ENCODE measurements at regions not wholly inside any gene's neighbourhood (a gene's known extent, or its start where the extent isn't known, plus 50 kb on each side); places are given as distances from the start of the nearest gene placed in this dataset.
A peak's percentile ranks its signal among the peaks of the same experiment; 100 is the strongest.
"Not testable (repeated sequence)": the region's sequence is repeated elsewhere in the genome, so short reads cannot be mapped to it uniquely, and the experiment has no call there.

DNA sequence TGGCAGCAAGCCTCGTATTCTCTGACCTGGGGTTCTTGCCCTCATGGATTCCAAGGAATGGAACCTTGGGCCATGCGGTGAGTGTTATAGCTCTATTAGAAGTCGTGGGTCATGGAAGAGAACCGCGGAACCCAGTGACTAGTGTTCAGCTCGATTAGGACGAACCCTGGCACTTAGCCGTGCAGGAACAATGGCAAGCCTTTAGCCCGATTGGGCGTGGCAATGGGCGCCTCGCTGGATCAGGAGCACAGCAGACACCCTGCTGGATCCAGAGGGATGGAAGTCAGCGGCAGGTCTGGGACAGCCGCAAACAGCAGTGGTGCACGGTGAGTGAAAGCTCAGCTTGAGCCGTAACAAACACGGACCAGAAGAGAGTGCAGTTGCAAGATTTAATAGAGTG lies 1053.9 kb upstream of the SLIT2 start:
- not testable (repeated sequence) for H2AFZ ChIP-seq (ENCODE audit: insufficient read depth, low read length, poor library complexity); H3K4ac ChIP-seq (ENCODE audit: low read depth, low read length); H2BK12ac ChIP-seq (ENCODE audit: low read length); H3K79me2 ChIP-seq (ENCODE audit: control insufficient read depth, insufficient read depth, low read length, poor library complexity); H2AK5ac ChIP-seq (ENCODE audit: low read length); H2BK120ac ChIP-seq (ENCODE audit: insufficient read depth, low read length, poor library complexity); H3K4me3 ChIP-seq (ENCODE audit: low read depth, low read length); H3K23ac ChIP-seq (ENCODE audit: low read length); H4K91ac ChIP-seq (ENCODE audit: low read depth, low read length); H3K14ac ChIP-seq (ENCODE audit: low read length); H3K79me1 ChIP-seq (ENCODE audit: low read length); H2BK5ac ChIP-seq (ENCODE audit: low read depth, low read length, poor library complexity); H3K36me3 ChIP-seq (ENCODE audit: control insufficient read depth in 1 of 2, insufficient read depth in 2 of 2, low read length in 2 of 2); H4K8ac ChIP-seq (ENCODE audit: low read depth, low read length); H3K4me2 ChIP-seq (ENCODE audit: low read length); H3K18ac ChIP-seq (ENCODE audit: low read length); H4K12ac ChIP-seq (ENCODE audit: low read depth, low read length); H3K27ac ChIP-seq (ENCODE audit: low read depth, low read length); H3K9ac ChIP-seq (ENCODE audit: low read length); H3K4me1 ChIP-seq (ENCODE audit: control insufficient read depth in 1 of 2, insufficient read depth in 2 of 2, low read length in 2 of 2); DNase-seq; H3K27me3 ChIP-seq (ENCODE audit: insufficient read depth, low read length); H3K9me3 ChIP-seq (ENCODE audit: insufficient read depth, low read depth, low read length)
- WGBS (ENCODE audit: extremely low coverage, insufficient coverage, insufficient read length): no CpG with 5 or more reads among the region's 17 CpGs

DNA sequence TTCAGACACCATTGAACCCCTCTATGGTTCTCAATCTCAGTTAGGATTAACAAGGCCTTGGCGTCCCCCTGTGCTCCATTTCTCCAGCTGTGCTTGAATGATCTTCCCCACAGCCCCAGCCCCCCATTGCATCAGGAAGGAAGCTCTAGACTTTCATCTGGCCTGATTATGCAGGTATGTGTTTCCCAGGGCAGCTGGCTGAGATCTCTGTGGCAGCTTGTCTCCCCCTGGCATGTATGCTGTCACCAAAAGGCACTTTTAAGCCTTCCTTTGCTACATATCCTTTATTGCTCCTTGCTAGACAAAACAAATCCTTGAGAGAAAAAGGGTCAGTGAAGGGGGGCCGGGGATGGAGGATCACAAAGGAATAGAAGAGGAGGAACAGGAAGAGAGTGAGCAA lies 1056.0 kb upstream of the SLIT2 start:
- H4K91ac ChIP-seq (ENCODE audit: low read depth, low read length): no peak overlapping the region
- H3K4me2 ChIP-seq (ENCODE audit: low read length): no peak overlapping the region
- no peak overlapping the region for H2AK5ac ChIP-seq (ENCODE audit: low read length)
- no peak overlapping the region for H3K23ac ChIP-seq (ENCODE audit: low read length)
- no peak overlapping the region for H4K8ac ChIP-seq (ENCODE audit: low read depth, low read length)
- H2BK120ac ChIP-seq (ENCODE audit: insufficient read depth, low read length, poor library complexity): no peak overlapping the region
- no peak overlapping the region for H3K4ac ChIP-seq (ENCODE audit: low read depth, low read length)
- H3K27me3 ChIP-seq (ENCODE audit: insufficient read depth, low read length): no peaks in the 10 kb centered on the region
- H3K18ac ChIP-seq (ENCODE audit: low read length): no peak overlapping the region
- no peaks in the 10 kb centered on the region for H3K79me1 ChIP-seq (ENCODE audit: low read length)
- H2BK5ac ChIP-seq (ENCODE audit: low read depth, low read length, poor library complexity): no peak overlapping the region
- no peak overlapping the region for H2AFZ ChIP-seq (ENCODE audit: insufficient read depth, low read length, poor library complexity)
- H3K79me2 ChIP-seq (ENCODE audit: control insufficient read depth, insufficient read depth, low read length, poor library complexity): no peaks in the 10 kb centered on the region
- DNase-seq: no peak
- H3K14ac ChIP-seq (ENCODE audit: low read length): no peak overlapping the region
- no peak overlapping the region for H4K12ac ChIP-seq (ENCODE audit: low read depth, low read length)
- no peaks in the 10 kb centered on the region for H3K36me3 ChIP-seq (ENCODE audit: control insufficient read depth in 1 of 2, insufficient read depth in 2 of 2, low read length in 2 of 2)
- no peak overlapping the region for H3K9ac ChIP-seq (ENCODE audit: low read length)
- peaks cover 2 to 8% of the 10 kb centered on the region in 2 experiments for H3K4me1 ChIP-seq (ENCODE audit: control insufficient read depth in 1 of 2, insufficient read depth in 2 of 2, low read length in 2 of 2)
- H3K4me3 ChIP-seq (ENCODE audit: low read depth, low read length): no peak overlapping the region
- H3K9me3 ChIP-seq (ENCODE audit: insufficient read depth, low read depth, low read length): no peaks in the 10 kb centered on the region
- no peak overlapping the region for H2BK12ac ChIP-seq (ENCODE audit: low read length)
- H3K27ac ChIP-seq (ENCODE audit: low read depth, low read length): no peak overlapping the region
- no CpG with 5 or more reads among the region's 2 CpGs for WGBS (ENCODE audit: extremely low coverage, insufficient coverage, insufficient read length)

DNA sequence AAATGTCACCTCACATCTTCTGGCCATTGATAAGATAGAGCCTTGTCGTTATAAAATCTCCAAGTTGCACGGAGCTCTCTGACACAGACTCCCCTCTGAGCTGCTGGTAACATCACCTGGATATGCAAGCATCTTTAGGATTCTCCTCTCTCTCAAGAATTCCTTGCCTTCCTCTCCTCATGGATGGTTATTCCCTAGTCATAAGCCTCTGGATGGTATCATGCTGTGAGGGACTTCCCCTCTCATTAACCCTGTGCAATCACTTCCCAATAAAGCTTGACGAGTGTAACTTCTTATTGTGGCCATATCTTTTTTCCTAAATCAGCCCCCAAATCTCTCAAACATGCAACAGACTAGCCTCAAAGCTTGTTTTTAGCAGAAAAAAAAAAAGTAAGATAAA lies 1057.0 kb upstream of the SLIT2 start:
- H2AFZ ChIP-seq (ENCODE audit: insufficient read depth, low read length, poor library complexity): no peak overlapping the region
- H3K27ac ChIP-seq (ENCODE audit: low read depth, low read length): no peak overlapping the region
- no peak for DNase-seq
- H3K18ac ChIP-seq (ENCODE audit: low read length): no peak overlapping the region
- H3K4me3 ChIP-seq (ENCODE audit: low read depth, low read length): no peak overlapping the region
- no peak overlapping the region for H2BK120ac ChIP-seq (ENCODE audit: insufficient read depth, low read length, poor library complexity)
- H3K14ac ChIP-seq (ENCODE audit: low read length): no peak overlapping the region
- H3K4me1 ChIP-seq (ENCODE audit: control insufficient read depth in 1 of 2, insufficient read depth in 2 of 2, low read length in 2 of 2): peaks cover 2 to 8% of the 10 kb centered on the region in 2 experiments
- H4K91ac ChIP-seq (ENCODE audit: low read depth, low read length): no peak overlapping the region
- H3K9ac ChIP-seq (ENCODE audit: low read length): no peak overlapping the region
- no peak overlapping the region for H2BK5ac ChIP-seq (ENCODE audit: low read depth, low read length, poor library complexity)
- H4K12ac ChIP-seq (ENCODE audit: low read depth, low read length): no peak overlapping the region
- H3K4me2 ChIP-seq (ENCODE audit: low read length): no peak overlapping the region
- H2BK12ac ChIP-seq (ENCODE audit: low read length): no peak overlapping the region
- H3K9me3 ChIP-seq (ENCODE audit: insufficient read depth, low read depth, low read length): no peaks in the 10 kb centered on the region
- H3K27me3 ChIP-seq (ENCODE audit: insufficient read depth, low read length): no peaks in the 10 kb centered on the region
- WGBS (ENCODE audit: extremely low coverage, insufficient coverage, insufficient read length): no CpG with 5 or more reads among the region's 3 CpGs
- H3K4ac ChIP-seq (ENCODE audit: low read depth, low read length): no peak overlapping the region
- H3K79me2 ChIP-seq (ENCODE audit: control insufficient read depth, insufficient read depth, low read length, poor library complexity): no peaks in the 10 kb centered on the region
- H3K79me1 ChIP-seq (ENCODE audit: low read length): no peaks in the 10 kb centered on the region
- H3K23ac ChIP-seq (ENCODE audit: low read length): no peak overlapping the region
- no peaks in the 10 kb centered on the region for H3K36me3 ChIP-seq (ENCODE audit: control insufficient read depth in 1 of 2, insufficient read depth in 2 of 2, low read length in 2 of 2)
- no peak overlapping the region for H4K8ac ChIP-seq (ENCODE audit: low read depth, low read length)
- H2AK5ac ChIP-seq (ENCODE audit: low read length): no peak overlapping the region

GRCh38 chr4:19193274-19193981 lies 1058.3 kb upstream of the SLIT2 start:
- Histone ChIP-seq H3K4ac (ENCODE audit: low read depth, low read length) (no peak overlapping the region), H4K12ac (ENCODE audit: low read depth, low read length) (no peak overlapping the region), H3K4me3 (ENCODE audit: low read depth, low read length) (no peak overlapping the region), H2AFZ (ENCODE audit: insufficient read depth, low read length, poor library complexity) (no peak overlapping the region), H3K9ac (ENCODE audit: low read length) (no peak overlapping the region), H3K18ac (ENCODE audit: low read length) (no peak overlapping the region), H3K79me2 (ENCODE audit: control insufficient read depth, insufficient read depth, low read length, poor library complexity) (no peaks in the 10 kb centered on the region), H3K36me3 (ENCODE audit: control insufficient read depth in 1 of 2, insufficient read depth in 2 of 2, low read length in 2 of 2) (no peaks in the 10 kb centered on the region), H4K91ac (ENCODE audit: low read depth, low read length) (no peak overlapping the region), H3K79me1 (ENCODE audit: low read length) (no peaks in the 10 kb centered on the region), H3K23ac (ENCODE audit: low read length) (no peak overlapping the region), H3K27me3 (ENCODE audit: insufficient read depth, low read length) (no peaks in the 10 kb centered on the region), H3K27ac (ENCODE audit: low read depth, low read length) (no peak overlapping the region), H2BK12ac (ENCODE audit: low read length) (no peak overlapping the region), H2BK5ac (ENCODE audit: low read depth, low read length, poor library complexity) (no peak overlapping the region), H3K9me3 (ENCODE audit: insufficient read depth, low read depth, low read length) (no peaks in the 10 kb centered on the region), H3K14ac (ENCODE audit: low read length) (no peak overlapping the region), H3K4me1 (ENCODE audit: control insufficient read depth in 1 of 2, insufficient read depth in 2 of 2, low read length in 2 of 2) (peaks cover 2 to 8% of the 10 kb centered on the region in 2 experiments), H2AK5ac (ENCODE audit: low read length) (no peak overlapping the region), H2BK120ac (ENCODE audit: insufficient read depth, low read length, poor library complexity) (no peak overlapping the region), H3K4me2 (ENCODE audit: low read length) (no peak overlapping the region), H4K8ac (ENCODE audit: low read depth, low read length) (no peak overlapping the region)
- no CpG with 5 or more reads among the region's 9 CpGs for WGBS (ENCODE audit: extremely low coverage, insufficient coverage, insufficient read length)
- peak in 1 of 2 donors; percentile 39 for DNase-seq
